ENCODE measurements at regions not wholly inside any gene's neighbourhood (a gene's known extent, or its start where the extent isn't known, plus 50 kb on each side); places are given as distances from the start of the nearest gene placed in this dataset.
"Not testable (repeated sequence)": the region's sequence is repeated elsewhere in the genome, so short reads cannot be mapped to it uniquely, and the experiment has no call there.

DNA sequence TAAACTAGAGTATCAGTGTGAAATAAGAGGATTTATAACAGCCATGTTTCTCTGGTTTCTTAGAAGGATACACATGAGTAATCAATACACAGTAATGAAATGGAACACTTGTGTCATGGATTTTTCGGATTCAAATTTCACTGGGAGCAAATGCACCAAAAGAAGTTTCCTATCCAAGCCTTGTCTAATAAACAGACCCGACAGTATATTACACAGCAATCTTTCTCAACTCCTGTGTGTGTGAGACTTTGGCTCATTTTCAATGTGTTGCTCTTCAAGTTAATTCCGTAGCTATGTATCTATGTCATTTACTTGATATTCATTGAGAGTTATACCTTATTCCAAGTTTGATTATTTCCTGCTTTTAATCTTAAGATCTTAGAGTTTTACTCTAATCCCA is 930.2 kb downstream of the MAT2B start:
- DNase-seq: no peak

GRCh38 chr5:164439799-164440198 is 934.4 kb downstream of the MAT2B start:
- DNase-seq: no peak

- no peak for DNase-seq
Measured at GRCh38 chr5:164449460-164449859, 944.0 kb downstream of the MAT2B start.

GRCh38 chr5:164466033-164466432 is 960.6 kb downstream of the MAT2B start:
- DNase-seq: no peak

DNA sequence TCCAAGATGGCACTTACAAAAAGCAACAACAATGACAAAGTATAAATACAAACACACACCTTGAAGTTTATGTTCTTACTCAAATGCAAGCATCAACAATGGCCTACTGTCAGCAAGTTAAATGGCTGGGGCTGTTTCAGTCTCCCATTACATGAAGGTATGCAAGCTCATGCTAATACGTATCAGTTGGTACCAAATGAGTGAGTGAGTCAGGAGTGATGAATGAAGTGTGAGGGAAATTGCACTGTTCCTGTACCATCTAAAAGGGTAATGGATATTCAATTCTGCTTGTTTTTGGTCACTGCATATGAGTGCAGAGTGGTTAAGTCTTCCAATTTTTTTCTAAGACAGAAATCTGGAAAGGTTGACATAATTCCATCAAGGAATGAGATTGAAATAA is 964.9 kb downstream of the MAT2B start:
- no peak for DNase-seq

- no peak for DNase-seq
Measured at GRCh38 chr5:164472165-164472564, 966.7 kb downstream of the MAT2B start.

DNA sequence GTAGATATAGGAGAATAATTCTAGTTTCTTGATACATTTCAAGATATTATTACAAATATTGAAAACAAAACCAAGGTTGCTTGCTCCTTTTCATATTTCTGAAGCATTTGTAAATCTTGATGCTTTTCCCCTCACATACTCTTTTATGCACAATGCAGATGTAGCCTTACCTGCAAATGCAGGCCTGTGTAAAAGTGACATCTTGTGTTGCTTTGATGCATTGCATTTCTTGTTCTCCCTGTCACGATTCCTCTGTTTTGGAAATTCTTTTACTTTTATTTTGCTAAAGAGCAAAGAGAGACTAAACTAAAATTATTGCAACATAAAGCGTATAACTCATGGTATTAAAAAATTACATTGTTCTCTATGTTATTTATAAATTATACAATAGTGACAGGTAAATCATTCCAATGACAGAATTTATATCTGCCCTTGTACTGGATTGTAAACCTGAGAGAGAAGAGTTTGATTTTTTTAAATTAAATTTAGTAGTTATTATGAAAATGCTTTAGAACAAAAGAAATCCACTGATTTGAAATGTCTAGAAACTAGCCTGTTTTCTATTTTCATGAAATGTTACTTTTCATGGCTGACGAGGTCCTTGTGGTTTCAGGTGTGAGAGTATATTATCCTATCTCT is 970.0 kb downstream of the MAT2B start:
- no peak for DNase-seq

GRCh38 chr5:164481270-164481669 is 975.9 kb downstream of the MAT2B start:
- no peak for DNase-seq

- no peak for DNase-seq
Measured at GRCh38 chr5:164482351-164482750, 976.9 kb downstream of the MAT2B start.

GRCh38 chr5:164484948-164485347 is 979.5 kb downstream of the MAT2B start:
- no peak for DNase-seq

GRCh38 chr5:164487939-164488338 is 982.5 kb downstream of the MAT2B start:
- no peak for DNase-seq

DNA sequence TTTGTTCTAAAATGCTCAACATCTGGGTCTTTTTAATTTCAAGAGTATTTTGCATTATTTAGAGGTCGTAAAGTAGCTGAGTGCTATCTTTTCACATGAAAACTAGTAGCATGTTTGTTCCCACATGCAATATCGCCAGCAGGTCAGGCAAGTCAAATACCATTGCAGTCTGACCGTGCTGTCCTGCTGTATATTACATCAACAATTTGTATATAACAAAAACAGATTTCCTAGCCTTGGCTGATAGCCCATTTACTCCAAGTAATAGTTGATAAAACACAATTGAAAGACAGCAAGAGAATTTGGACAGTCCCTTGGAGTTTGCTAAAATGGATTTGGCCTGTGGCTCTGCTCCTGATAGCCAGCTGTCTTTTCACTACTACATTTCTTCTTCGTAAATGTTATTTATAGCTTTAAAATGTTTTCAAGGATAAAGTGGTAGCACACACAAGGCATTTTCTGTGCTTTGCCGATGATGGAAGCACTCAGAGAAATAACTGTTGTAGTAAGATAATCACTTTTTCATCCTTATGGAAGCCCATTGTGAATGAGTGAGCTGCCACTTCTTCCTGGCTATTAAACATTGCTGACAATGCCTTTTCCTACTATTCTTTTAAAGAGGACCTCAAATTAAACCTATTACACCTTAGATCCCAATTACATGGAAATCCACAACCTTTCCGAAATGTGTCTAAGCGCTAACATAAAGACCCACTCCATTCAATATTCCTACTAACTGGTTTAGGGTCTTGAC is 992.1 kb downstream of the MAT2B start:
- no peak for DNase-seq

GRCh38 chr5:164498438-164498837 is 993.0 kb downstream of the MAT2B start:
- no peak for DNase-seq

- DNase-seq: no peak
Measured at GRCh38 chr5:164500856-164501255, 995.4 kb downstream of the MAT2B start.

DNA sequence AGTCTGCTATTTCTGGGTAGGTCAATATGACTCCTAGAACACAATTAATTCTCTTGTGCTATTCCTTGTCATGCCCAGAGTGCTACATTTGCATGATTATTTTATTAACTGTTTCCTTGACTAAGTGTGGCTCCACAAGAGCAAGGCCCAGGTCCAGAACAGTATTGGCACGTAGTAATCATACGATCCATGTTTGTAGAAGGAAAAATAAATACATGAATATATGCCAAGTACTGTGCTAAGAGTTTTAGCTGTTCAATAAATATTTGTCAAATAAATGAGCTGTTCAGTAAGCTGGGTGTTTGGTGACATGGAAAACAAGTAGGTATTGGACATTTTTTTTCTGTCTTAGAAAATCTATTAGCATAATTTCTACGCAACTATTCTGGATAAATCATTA is 995.9 kb downstream of the MAT2B start:
- DNase-seq: no peak

DNA sequence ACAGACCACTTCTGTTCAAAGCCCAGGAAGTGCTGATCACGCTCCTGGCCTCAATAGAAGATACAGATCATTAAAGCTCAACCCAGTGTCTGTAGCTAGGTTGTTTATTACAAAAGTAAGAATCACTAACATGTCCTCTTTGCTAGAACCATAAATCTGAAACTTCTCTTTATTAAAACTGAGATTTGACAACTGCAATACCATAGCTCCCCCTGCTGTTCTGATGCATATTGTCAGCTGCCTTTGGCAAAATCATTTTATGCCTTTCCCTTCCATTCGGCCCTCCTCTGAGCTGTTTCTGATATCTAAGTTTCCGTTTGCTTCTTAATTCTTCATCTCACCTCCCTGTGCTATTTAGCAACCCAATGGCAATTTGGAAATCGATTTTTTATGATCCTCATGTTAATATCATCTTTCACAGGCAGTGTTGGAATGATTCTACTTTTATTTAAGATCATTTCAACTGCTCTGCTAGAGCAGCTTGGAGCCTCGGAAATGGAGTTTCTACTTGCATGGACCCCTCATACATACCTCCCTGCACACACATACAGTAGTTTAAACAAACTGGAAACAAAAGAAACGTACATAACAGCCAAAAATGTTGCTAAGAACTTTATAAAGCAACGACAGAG is 998.8 kb downstream of the MAT2B start:
- DNase-seq: peak in 1 of 5 experiments; percentile 43

DNA sequence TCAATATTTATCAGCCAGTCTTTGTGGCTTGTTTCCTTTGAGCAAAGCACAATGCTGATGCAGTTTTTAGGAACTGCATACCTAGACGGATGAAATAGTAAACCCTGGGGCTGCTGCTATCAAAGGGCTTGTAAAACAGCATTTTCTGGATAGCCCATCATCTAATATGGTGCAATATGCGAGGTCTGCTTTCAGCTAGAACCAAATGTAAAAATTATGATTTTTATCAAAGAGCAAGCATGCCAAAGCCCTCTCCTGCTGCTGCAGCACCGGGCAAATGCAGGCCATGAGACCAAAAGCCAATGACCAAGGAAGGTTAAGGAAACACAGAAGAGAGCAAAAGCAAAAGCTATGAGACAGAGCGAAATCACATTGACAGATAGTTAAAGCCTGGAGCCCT is 1000.4 kb downstream of the MAT2B start:
- DNase-seq: no peak

GRCh38 chr5:164518067-164518740 is 1012.8 kb downstream of the MAT2B start:
- DNase-seq: no peak

DNA sequence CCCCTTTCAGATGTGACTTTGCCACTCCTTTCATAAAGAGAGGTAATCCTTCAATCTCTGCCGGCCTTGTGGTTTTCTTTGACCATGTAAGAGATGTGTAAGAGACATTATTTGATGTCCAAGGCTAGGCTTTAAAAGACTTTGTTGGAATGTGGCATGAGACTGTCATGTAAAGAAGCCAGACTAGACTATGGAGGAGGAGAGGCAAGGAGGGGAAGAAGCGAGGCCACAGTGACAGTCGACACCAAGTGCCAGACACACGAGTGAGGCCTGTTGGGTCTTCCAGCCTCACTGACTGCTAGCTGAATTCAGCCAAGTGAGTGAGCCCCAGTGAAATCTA is 1013.3 kb downstream of the MAT2B start:
- no peak for DNase-seq

- no peak for DNase-seq
Measured at GRCh38 chr5:164532235-164532900, 1026.9 kb downstream of the MAT2B start.

DNA sequence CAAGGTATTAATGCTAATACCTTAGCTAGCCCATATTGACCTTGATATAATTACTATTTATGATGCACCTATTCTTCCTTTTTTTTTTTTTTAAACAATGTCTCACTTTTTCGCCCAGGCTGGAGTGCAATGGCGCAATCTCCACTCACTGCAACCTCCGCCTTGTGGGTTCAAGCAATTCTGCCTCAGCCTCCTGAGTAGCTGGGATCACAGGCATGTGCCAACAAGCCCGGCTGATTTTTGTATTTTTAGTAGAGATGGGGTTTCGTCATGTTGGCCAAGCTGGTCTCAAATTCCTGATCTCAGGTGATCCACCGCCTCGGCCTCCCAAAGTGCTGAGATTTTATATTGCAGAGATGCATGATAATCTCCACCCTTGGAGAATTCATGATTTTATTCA is 1028.0 kb downstream of the MAT2B start:
- DNase-seq: not testable (repeated sequence)

GRCh38 chr5:164540174-164540573 is 1034.8 kb downstream of the MAT2B start:
- DNase-seq: no peak

- DNase-seq: no peak
Measured at GRCh38 chr5:164545507-164545906, 1040.1 kb downstream of the MAT2B start.

All from T-helper 2 cell (primary cell).